ENCODE measurements at regions not wholly inside any gene's neighbourhood (a gene's known extent, or its start where the extent isn't known, plus 50 kb on each side); places are given as distances from the start of the nearest gene placed in this dataset.

DNA sequence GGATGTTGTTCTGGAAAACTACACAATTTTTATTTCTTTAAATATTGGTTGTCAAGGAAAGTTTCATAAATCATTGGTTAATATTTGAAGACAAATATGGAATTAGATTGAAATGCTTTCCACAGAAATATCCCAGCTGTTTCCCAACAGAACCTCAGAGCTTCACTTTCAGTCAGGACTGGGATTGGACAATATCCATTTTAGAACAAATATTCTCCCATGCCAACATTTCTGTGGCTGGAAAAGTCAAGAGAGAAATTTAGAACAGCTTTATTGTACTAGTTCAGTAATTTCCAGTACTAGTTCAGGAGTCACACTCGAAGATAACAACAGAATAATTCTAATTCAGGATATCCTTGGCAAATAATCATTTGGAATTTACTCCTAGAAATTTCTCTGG, 116.1 kb upstream of the TUT7 start:
- Histone ChIP-seq H4K5ac (ENCODE audit: low read depth, low read length) (no peak overlapping the region), H3K79me1 (ENCODE audit: low read depth in 1 of 2, low read length in 2 of 2) (no peaks in the 10 kb centered on the region), H3K4me2 (ENCODE audit: low read depth, low read length) (no peak overlapping the region), H3K4me1 (ENCODE audit: control insufficient read depth, insufficient read depth, low read length) (no peaks in the 10 kb centered on the region), H3K27ac (ENCODE audit: insufficient read depth, low read length) (no peak overlapping the region), H3K14ac (replicated peaks; ENCODE audit: low read depth, low read length) (no peak overlapping the region), H2BK20ac (ENCODE audit: low read depth, low read length) (no peak overlapping the region), H3K9ac (ENCODE audit: low read depth, low read length) (no peak overlapping the region), H3K27me3 (ENCODE audit: control insufficient read depth, insufficient read depth, low read length) (no peaks in the 10 kb centered on the region), H3K56ac (ENCODE audit: extremely low read depth, insufficient read depth, low read length) (no peak overlapping the region), H2BK15ac (ENCODE audit: low read depth, low read length) (no peak overlapping the region), H4K91ac (ENCODE audit: insufficient read depth, low read depth, low read length) (no peak overlapping the region), H3K18ac (ENCODE audit: low read depth, low read length) (no peak overlapping the region), H3K9me3 (ENCODE audit: control insufficient read depth, insufficient read depth, low read length) (no peaks in the 10 kb centered on the region), H2AK5ac (ENCODE audit: low read depth, low read length) (no peak overlapping the region), H2BK120ac (ENCODE audit: low read depth, low read length) (no peak overlapping the region), H2AK9ac (replicated peaks; ENCODE audit: low read depth, low read length, poor library complexity) (no peak overlapping the region), H2AFZ (replicated peaks; ENCODE audit: low read length, poor library complexity) (no peak overlapping the region), H4K20me1 (ENCODE audit: insufficient read depth, low read length) (no peaks in the 10 kb centered on the region), H3K36me3 (ENCODE audit: control insufficient read depth, insufficient read depth, low read length) (no peaks in the 10 kb centered on the region), H2BK5ac (ENCODE audit: low read depth, low read length, poor library complexity, severe bottlenecking) (no peak overlapping the region), H4K8ac (ENCODE audit: low read depth in 2 of 2, low read length in 2 of 2) (no peak overlapping the region), H3K4me3 (ENCODE audit: insufficient read depth, low read depth, low read length) (no peak overlapping the region), H3K4ac (ENCODE audit: low read depth, low read length) (no peak overlapping the region), H3K23ac (ENCODE audit: low read depth, low read length) (no peak overlapping the region), H3K9me1 (ENCODE audit: insufficient read depth, low read length) (no peaks in the 10 kb centered on the region)
- peak; percentile 44 for ATAC-seq (ENCODE audit: low read depth)
- in situ Hi-C loops (cut with MboI; ENCODE audit: low sequenced_read_pairs) (no loop called here), dilution Hi-C loops (cut with HindIII; ENCODE audit: low sequenced_read_pairs, unreplicated experiment) (no loop called here), intact Hi-C loops (cut with micrococcal nuclease) (no loop called here)
- TF ChIP-seq, protein P1, sequence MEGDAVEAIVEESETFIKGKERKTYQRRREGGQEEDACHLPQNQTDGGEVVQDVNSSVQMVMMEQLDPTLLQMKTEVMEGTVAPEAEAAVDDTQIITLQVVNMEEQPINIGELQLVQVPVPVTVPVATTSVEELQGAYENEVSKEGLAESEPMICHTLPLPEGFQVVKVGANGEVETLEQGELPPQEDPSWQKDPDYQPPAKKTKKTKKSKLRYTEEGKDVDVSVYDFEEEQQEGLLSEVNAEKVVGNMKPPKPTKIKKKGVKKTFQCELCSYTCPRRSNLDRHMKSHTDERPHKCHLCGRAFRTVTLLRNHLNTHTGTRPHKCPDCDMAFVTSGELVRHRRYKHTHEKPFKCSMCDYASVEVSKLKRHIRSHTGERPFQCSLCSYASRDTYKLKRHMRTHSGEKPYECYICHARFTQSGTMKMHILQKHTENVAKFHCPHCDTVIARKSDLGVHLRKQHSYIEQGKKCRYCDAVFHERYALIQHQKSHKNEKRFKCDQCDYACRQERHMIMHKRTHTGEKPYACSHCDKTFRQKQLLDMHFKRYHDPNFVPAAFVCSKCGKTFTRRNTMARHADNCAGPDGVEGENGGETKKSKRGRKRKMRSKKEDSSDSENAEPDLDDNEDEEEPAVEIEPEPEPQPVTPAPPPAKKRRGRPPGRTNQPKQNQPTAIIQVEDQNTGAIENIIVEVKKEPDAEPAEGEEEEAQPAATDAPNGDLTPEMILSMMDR (conservative IDR thresholded peaks at IDR 0.05; ENCODE audit: low read depth, low read length) = no peak
- no peak for TF ChIP-seq CHD1 (IDR thresholded peaks at IDR 0.05; ENCODE audit: low read depth, low read length)
- no peak for TF ChIP-seq MAZ (IDR thresholded peaks at IDR 0.05; ENCODE audit: borderline replicate concordance, low read depth, low read length)
- TF ChIP-seq BHLHE40 (IDR thresholded peaks at IDR 0.05; ENCODE audit: low read depth, low read length) = no peak
- TF ChIP-seq SMC3 (IDR thresholded peaks at IDR 0.05; ENCODE audit: low read depth, low read length) = no peak
- TF ChIP-seq, protein P2, sequence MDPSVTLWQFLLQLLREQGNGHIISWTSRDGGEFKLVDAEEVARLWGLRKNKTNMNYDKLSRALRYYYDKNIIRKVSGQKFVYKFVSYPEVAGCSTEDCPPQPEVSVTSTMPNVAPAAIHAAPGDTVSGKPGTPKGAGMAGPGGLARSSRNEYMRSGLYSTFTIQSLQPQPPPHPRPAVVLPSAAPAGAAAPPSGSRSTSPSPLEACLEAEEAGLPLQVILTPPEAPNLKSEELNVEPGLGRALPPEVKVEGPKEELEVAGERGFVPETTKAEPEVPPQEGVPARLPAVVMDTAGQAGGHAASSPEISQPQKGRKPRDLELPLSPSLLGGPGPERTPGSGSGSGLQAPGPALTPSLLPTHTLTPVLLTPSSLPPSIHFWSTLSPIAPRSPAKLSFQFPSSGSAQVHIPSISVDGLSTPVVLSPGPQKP (IDR thresholded peaks at IDR 0.05; ENCODE audit: borderline replicate concordance, low read depth, low read length) = no peak
- TF ChIP-seq NFE2L2 (IDR thresholded peaks at IDR 0.05; ENCODE audit: low read depth, low read length) = no peak
- CTCF ChIA-PET = interaction anchor here (1.0 kb wide), 1 partner anchor 37 kb away, joined by 4 read pairs; no protein-coding TSS in a partner anchor
- no TSS peak for BruUV-seq (replicated peaks)
- POLR2A ChIA-PET (ENCODE audit: unreplicated experiment) = no interaction called here
- no CpG with 5 or more reads among the region's 1 CpG for WGBS, 2 experiments (ENCODE audit: extremely low coverage in 2 of 2, insufficient read length in 1 of 2)
- DNase-seq = peak; percentile 19
